22Rv1 (cell line): ENCODE measurements at regions not wholly inside any gene's neighbourhood (a gene's known extent, or its start where the extent isn't known, plus 50 kb on each side); places are given as distances from the start of the nearest gene placed in this dataset.

Source experiments
- ZFX ChIP-seq: fragments of 450-650 bp; IDR thresholded peaks from 2 replicates; pipeline ENCODE4 v1.6.1; 2017; ENCODE audit warnings: antibody characterized with exemption, borderline replicate concordance
- TF ChIP-seq, protein P1 (sequence below): fragments of 450-650 bp; IDR thresholded peaks from 2 replicates; pipeline ENCODE4 v1.5.1; 2017; ENCODE audit warnings: mild to moderate bottlenecking

GRCh38 chr6:169906004-169906687, 154.7 kb downstream of the ERMARD start:
- TF ChIP-seq, protein P1, sequence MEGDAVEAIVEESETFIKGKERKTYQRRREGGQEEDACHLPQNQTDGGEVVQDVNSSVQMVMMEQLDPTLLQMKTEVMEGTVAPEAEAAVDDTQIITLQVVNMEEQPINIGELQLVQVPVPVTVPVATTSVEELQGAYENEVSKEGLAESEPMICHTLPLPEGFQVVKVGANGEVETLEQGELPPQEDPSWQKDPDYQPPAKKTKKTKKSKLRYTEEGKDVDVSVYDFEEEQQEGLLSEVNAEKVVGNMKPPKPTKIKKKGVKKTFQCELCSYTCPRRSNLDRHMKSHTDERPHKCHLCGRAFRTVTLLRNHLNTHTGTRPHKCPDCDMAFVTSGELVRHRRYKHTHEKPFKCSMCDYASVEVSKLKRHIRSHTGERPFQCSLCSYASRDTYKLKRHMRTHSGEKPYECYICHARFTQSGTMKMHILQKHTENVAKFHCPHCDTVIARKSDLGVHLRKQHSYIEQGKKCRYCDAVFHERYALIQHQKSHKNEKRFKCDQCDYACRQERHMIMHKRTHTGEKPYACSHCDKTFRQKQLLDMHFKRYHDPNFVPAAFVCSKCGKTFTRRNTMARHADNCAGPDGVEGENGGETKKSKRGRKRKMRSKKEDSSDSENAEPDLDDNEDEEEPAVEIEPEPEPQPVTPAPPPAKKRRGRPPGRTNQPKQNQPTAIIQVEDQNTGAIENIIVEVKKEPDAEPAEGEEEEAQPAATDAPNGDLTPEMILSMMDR: no peak
- no peak for TF ChIP-seq ZFX
